SU-DHL-6 (cell line): ENCODE measurements at regions not wholly inside any gene's neighbourhood (a gene's known extent, or its start where the extent isn't known, plus 50 kb on each side); places are given as distances from the start of the nearest gene placed in this dataset.
"Not testable (repeated sequence)": the region's sequence is repeated elsewhere in the genome, so short reads cannot be mapped to it uniquely, and the experiment has no call there.

Experiments
- H2AFZ ChIP-seq: fragments of 200-600 bp; sonication (generic); 2 replicates; pipeline ENCODE4 v1.6.1; 2014; ENCODE audit warnings: low read depth, mild to moderate bottlenecking, moderate library complexity, mixed read lengths, antibody characterized with exemption, low read length; ENCODE audit not compliant: severe bottlenecking
- H3F3A ChIP-seq: fragments of 200-600 bp; shearing (Covaris generic); 2 replicates; pipeline ENCODE4 v1.6.0; 2016; ENCODE audit warnings: antibody characterized with exemption, mild to moderate bottlenecking; ENCODE audit not compliant: insufficient read depth
- H3K27ac ChIP-seq: fragments of 200-600 bp; sonication (generic); 2 replicates; pipeline ENCODE4 v1.5.1; 2016; ENCODE audit warnings: low read depth, mild to moderate bottlenecking, low read length, moderate library complexity, mixed read lengths
- H3K27me3 ChIP-seq: fragments of 200-600 bp; sonication (generic), shearing (Covaris generic); 2 replicates; pipeline ENCODE4 v1.6.0; 2014; ENCODE audit warnings: mild to moderate bottlenecking, low read length
- H3K36me3 ChIP-seq: fragments of 200-600 bp; sonication (generic); 2 replicates; pipeline ENCODE4 v1.6.1; 2014; ENCODE audit warnings: mild to moderate bottlenecking, low read length, mixed read lengths
- H3K4me2 ChIP-seq: fragments of 300-600, 200-600 bp; shearing (Covaris generic), sonication (generic); 2 replicates; pipeline ENCODE4 v1.6.0; 2014; ENCODE audit warnings: low read length, low read depth, mild to moderate bottlenecking; ENCODE audit not compliant: poor library complexity, severe bottlenecking
- H3K4me3 ChIP-seq: fragments of 200-600 bp; sonication (generic); 2 replicates; pipeline ENCODE4 v1.5.1; 2014; ENCODE audit warnings: antibody characterized with exemption, low read length, mild to moderate bottlenecking, mixed read lengths; ENCODE audit not compliant: insufficient read depth, poor library complexity, severe bottlenecking
- H3K79me2 ChIP-seq: fragments of 200-600 bp; sonication (generic); 2 replicates; pipeline ENCODE4 v1.6.1; 2014; ENCODE audit warnings: mild to moderate bottlenecking, low read length, moderate library complexity; ENCODE audit not compliant: insufficient read depth
- H3K9ac ChIP-seq: fragments of 200-600 bp; sonication (generic); 2 replicates; pipeline ENCODE4 v1.7.0; 2014; ENCODE audit warnings: mild to moderate bottlenecking, low read length
- H3K9me2 ChIP-seq: fragments of 200-600 bp; sonication (generic); replicated peaks from 2 replicates; pipeline ENCODE4 v1.6.1; 2014; ENCODE audit warnings: low read length; ENCODE audit not compliant: insufficient read depth
- H3K9me3 ChIP-seq: fragments of 200-600 bp; sonication (generic); 2 replicates; pipeline ENCODE4 v1.6.1; 2014; ENCODE audit warnings: low read length, mixed read lengths; ENCODE audit not compliant: insufficient read depth
- H4K20me1 ChIP-seq: fragments of 200-600 bp; sonication (generic); 2 replicates; pipeline ENCODE4 v1.6.1; 2014; ENCODE audit warnings: low read depth, mild to moderate bottlenecking, antibody characterized with exemption, low read length, moderate library complexity, mixed read lengths
- EZH2phosphoT487 ChIP-seq: fragments of 200-600 bp; sonication (generic), shearing (Covaris generic); conservative IDR thresholded peaks from 2 replicates; pipeline ENCODE4 v1.6.1; 2018; ENCODE audit warnings: mild to moderate bottlenecking, antibody characterized with exemption, low read length, moderate library complexity, mixed read lengths
- TF ChIP-seq, protein P1 (sequence below): fragments of 200-600 bp; sonication (generic); IDR thresholded peaks from one replicate; pipeline ENCODE4 v1.5.1; 2017; ENCODE audit warnings: antibody characterized with exemption, mild to moderate bottlenecking, low read length, moderate library complexity; ENCODE audit not compliant: insufficient read depth, poor library complexity, severe bottlenecking

DNA sequence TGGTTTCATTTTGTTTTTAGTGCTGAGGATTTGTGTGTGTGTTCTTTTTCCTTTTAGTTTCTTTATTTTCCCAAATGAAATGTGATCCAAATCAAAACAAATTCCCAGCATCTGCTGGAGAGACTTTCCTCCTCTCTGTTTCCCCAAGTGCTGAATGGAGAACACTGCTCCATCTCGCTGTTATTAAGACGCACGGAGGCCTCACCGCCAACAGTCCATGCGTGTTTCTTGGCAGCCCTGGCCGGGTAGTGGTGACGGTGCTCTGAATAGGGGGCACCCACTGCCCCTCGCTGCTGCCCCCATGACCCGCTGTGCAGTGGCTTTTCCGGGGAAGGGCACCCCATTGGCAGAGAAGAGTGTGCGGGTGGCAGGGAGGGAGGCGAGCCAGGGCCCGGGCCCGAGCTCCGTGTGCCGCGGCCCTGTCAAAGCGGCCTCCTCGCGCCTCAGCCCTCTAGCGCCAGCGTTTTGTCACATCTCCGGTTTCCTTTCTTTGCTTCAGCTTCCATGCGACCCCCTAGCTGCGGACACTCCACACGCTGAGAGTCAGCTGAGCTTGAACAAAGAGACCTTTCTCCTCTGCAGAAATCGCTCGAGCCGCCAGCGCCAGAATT is 473.7 kb upstream of the SALL3 start:
- Histone ChIP-seq H3K4me3 (no peak overlapping the region), H3K9ac (no peak overlapping the region), H3K27me3 (no peaks in the 10 kb centered on the region), H3K79me2 (no peaks in the 10 kb centered on the region), H3K36me3 (no peaks in the 10 kb centered on the region), H2AFZ (no peak overlapping the region), H4K20me1 (no peaks in the 10 kb centered on the region), H3K4me2 (no peak overlapping the region), H3K9me2 (no peaks in the 10 kb centered on the region), H3K9me3 (no peaks in the 10 kb centered on the region), H3K27ac (no peak overlapping the region), H3F3A (no peaks in the 10 kb centered on the region)
- TF ChIP-seq EZH2phosphoT487, result no peak
- TF ChIP-seq, protein P1, sequence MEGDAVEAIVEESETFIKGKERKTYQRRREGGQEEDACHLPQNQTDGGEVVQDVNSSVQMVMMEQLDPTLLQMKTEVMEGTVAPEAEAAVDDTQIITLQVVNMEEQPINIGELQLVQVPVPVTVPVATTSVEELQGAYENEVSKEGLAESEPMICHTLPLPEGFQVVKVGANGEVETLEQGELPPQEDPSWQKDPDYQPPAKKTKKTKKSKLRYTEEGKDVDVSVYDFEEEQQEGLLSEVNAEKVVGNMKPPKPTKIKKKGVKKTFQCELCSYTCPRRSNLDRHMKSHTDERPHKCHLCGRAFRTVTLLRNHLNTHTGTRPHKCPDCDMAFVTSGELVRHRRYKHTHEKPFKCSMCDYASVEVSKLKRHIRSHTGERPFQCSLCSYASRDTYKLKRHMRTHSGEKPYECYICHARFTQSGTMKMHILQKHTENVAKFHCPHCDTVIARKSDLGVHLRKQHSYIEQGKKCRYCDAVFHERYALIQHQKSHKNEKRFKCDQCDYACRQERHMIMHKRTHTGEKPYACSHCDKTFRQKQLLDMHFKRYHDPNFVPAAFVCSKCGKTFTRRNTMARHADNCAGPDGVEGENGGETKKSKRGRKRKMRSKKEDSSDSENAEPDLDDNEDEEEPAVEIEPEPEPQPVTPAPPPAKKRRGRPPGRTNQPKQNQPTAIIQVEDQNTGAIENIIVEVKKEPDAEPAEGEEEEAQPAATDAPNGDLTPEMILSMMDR, result no peak

DNA sequence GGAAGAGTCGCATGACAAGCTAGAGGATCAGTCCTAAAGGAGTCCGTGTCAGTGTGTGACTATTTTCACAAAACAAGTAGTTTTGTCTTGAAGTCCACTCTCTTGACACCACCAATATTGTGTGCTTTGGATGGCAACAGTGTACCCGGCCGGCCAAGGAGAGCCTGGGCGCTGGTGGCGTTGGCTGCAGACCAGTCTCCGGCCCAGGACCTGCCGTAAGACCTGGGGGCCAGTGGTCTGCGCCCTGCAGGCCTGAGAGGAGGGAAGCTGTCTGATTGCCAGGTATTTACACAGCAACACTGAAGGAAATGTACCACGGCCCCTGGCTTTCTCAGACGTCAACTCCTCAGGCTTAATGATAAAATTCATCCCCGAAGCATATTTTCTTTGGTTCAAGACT is 472.4 kb upstream of the SALL3 start:
- Histone ChIP-seq H3K36me3 (no peaks in the 10 kb centered on the region), H2AFZ (no peak overlapping the region), H3K9ac (no peak overlapping the region), H3K4me2 (no peak overlapping the region), H3K4me3 (no peak overlapping the region), H3K9me2 (no peaks in the 10 kb centered on the region), H3K27ac (no peak overlapping the region), H3K79me2 (no peaks in the 10 kb centered on the region), H3F3A (no peaks in the 10 kb centered on the region), H4K20me1 (no peaks in the 10 kb centered on the region), H3K9me3 (no peaks in the 10 kb centered on the region), H3K27me3 (no peaks in the 10 kb centered on the region)
- TF ChIP-seq, protein P1, result no peak

DNA sequence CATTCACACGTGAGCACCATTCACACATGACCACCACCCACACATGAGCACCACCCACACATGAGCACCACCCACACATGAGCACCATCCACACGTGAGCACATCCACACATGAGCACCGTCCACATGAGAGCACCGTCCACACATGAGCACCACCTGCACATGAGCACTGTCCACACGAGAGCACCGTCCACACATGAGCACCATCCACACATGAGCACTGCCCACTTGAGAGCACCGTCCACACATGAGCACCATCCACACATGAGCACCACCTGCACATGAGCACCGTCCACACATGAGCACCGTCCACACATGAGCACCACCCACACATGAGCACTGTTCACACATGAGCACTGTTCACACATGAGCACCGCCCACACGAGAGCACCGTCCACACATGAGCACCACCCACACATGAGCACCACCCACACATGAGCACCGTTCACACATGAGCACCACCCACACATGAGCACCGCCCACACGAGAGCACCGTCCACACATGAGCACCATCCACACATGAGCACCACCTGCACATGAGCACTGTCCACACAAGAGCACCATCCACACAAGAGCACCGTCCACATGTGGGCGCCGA is 471.3 kb upstream of the SALL3 start:
- H3K9me2 ChIP-seq, H3K27me3 ChIP-seq, H3K4me3 ChIP-seq, H3K9ac ChIP-seq, H3K27ac ChIP-seq, H3K9me3 ChIP-seq, H4K20me1 ChIP-seq, H3K79me2 ChIP-seq, H3K4me2 ChIP-seq, H3K36me3 ChIP-seq, H2AFZ ChIP-seq, H3F3A ChIP-seq: not testable (repeated sequence)

DNA sequence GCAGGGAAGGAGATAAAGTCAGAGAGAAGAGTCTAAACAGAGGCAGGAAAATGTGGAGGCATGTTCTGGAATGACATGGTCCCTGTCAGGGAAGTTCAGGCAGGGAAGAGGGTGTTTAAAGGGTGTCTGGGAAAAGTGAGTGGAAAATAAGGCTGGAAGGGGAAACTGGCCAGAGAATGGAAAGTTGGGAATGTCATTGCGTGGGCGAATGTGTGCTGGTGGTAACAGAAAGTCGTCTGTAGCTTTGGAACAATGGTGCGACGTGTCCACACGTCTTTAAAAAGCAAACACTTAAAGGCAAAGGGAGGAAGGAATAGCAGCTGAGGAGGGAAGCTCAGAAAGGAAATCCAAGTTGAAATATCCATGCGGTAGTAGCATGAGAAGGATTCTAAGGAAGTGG is 469.5 kb upstream of the SALL3 start:
- Histone ChIP-seq H3K4me3 (no peak overlapping the region), H3K4me2 (no peak overlapping the region), H3K27me3 (no peaks in the 10 kb centered on the region), H3K9me3 (no peaks in the 10 kb centered on the region), H3K36me3 (no peaks in the 10 kb centered on the region), H4K20me1 (no peaks in the 10 kb centered on the region), H3K79me2 (no peaks in the 10 kb centered on the region), H3F3A (no peaks in the 10 kb centered on the region), H3K9me2 (no peaks in the 10 kb centered on the region), H3K9ac (no peak overlapping the region), H2AFZ (no peak overlapping the region), H3K27ac (no peak overlapping the region)
- TF ChIP-seq, protein P1, result no peak
- no peak for TF ChIP-seq EZH2phosphoT487
